ENCODE measurements at regions not wholly inside any gene's neighbourhood (a gene's known extent, or its start where the extent isn't known, plus 50 kb on each side); places are given as distances from the start of the nearest gene placed in this dataset.

DNA sequence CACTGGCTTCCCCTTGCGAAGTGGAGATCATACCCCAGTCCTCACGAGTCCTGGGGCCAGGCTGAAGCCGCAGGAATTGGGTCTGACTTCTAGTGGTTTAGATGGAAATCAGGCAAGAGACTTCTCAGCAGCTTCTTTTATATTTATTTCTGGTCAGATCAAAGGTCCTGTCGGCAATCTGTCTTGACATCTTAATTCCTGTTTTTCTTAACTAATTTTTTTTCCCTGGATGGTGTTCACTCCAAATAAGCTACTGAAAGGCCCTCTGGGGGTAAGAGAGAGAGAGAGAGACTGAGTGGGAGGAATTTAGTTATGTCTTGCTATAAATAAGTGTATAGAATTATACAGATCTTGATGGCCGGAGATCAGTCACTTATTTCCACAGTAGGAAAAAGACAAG is 698.7 kb upstream of the TBX3 start:
- ChIA-PET POLR2A (interaction anchor here (0.7 to 2.6 kb wide), 5 partner anchors 12 to 699 kb away, joined by 3 to 26 read pairs (median 6); partner anchors contain the start of gene TBX3), CTCF (interaction anchor here (0.6 to 1.8 kb wide), 7 partner anchors 8 to 698 kb away, joined by 3 to 6 read pairs (median 3); partner anchors contain the start of gene TBX3)
- Mint-ChIP-seq H3K27me3 (ENCODE audit: insufficient read depth, unreplicated experiment) (no peaks in the 10 kb centered on the region), H3K4me1 (ENCODE audit: insufficient read depth, unreplicated experiment) (peaks cover 15% of the 10 kb centered on the region), H3K9me3 (ENCODE audit: unreplicated experiment) (no peaks in the 10 kb centered on the region), H3K4me3 (ENCODE audit: unreplicated experiment) (no peak overlapping the region), H3K27ac (ENCODE audit: low read depth, unreplicated experiment) (no peak overlapping the region), H3K36me3 (ENCODE audit: insufficient read depth, unreplicated experiment) (no peaks in the 10 kb centered on the region)
- no peak for DNase-seq (ENCODE audit: unreplicated experiment)
- no TSS peak for BruUV-seq (replicated peaks)
- intact Hi-C loops (cut with micrococcal nuclease), result loop anchor here (1.0 to 10.0 kb wide), 4 partner anchors 28 to 698 kb away; partner anchors contain the start of gene TBX3
- no peak for TF ChIP-seq CTCF (IDR thresholded peaks at IDR 0.05; ENCODE audit: unreplicated experiment)

DNA sequence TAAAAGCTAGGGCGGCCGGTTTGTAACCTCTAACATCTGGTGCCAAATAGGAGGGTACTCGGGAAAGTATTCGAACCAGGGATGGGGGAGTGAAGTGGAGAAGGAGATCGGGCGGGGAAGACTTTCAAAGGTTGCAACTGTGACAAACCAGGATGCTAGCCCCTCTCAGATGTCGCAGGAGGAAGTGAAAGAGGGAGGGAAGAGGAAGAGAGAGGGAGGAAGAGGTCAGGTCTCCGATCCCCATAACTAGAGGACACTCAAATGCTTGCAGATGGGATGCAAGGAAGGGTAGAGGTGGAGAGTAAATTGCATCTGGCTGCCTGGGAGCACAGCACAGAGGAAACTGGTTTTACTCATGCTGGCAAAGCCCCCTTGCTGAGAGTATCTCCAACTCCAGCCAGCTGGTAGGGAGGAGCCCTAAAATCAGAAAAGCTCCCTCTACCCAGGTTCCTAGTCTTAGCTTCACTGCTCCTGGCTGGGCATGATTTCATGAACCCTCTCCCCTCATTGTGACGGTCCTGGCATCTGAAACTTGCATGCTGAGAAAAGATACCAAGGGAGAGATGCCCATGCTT is 696.7 kb upstream of the TBX3 start:
- no TSS peak for BruUV-seq (replicated peaks)
- CTCF ChIA-PET, result interaction anchor here (0.6 to 1.0 kb wide), 2 partner anchors 157 to 267 kb away, joined by 3 read pairs; no protein-coding TSS in a partner anchor
- DNase-seq (ENCODE audit: unreplicated experiment), result no peak
- H3K9me3 Mint-ChIP-seq (ENCODE audit: unreplicated experiment), result no peaks in the 10 kb centered on the region
- H3K27me3 Mint-ChIP-seq (ENCODE audit: insufficient read depth, unreplicated experiment), result no peaks in the 10 kb centered on the region
- TF ChIP-seq CTCF (IDR thresholded peaks at IDR 0.05; ENCODE audit: unreplicated experiment), result no peak
- no peak overlapping the region for H3K27ac Mint-ChIP-seq (ENCODE audit: low read depth, unreplicated experiment)
- peaks cover 16% of the 10 kb centered on the region for H3K4me1 Mint-ChIP-seq (ENCODE audit: insufficient read depth, unreplicated experiment)
- H3K36me3 Mint-ChIP-seq (ENCODE audit: insufficient read depth, unreplicated experiment), result no peaks in the 10 kb centered on the region
- POLR2A ChIA-PET, result interaction anchor here (0.7 to 2.0 kb wide), 2 partner anchors 251 to 696 kb away, joined by 3 to 5 read pairs; partner anchors contain the start of gene TBX3
- no peak overlapping the region for H3K4me3 Mint-ChIP-seq (ENCODE audit: unreplicated experiment)
- intact Hi-C loops (cut with micrococcal nuclease), result loop anchor here (5.0 to 10.0 kb wide), 2 partner anchors 38 to 156 kb away; no protein-coding TSS in a partner anchor

- CTCF ChIA-PET, result no interaction called here
- Mint-ChIP-seq H3K27ac (ENCODE audit: low read depth, unreplicated experiment) (no peak overlapping the region), H3K4me3 (ENCODE audit: unreplicated experiment) (no peak overlapping the region), H3K36me3 (ENCODE audit: insufficient read depth, unreplicated experiment) (no peaks in the 10 kb centered on the region), H3K27me3 (ENCODE audit: insufficient read depth, unreplicated experiment) (no peaks in the 10 kb centered on the region), H3K4me1 (ENCODE audit: insufficient read depth, unreplicated experiment) (peaks cover 13% of the 10 kb centered on the region), H3K9me3 (ENCODE audit: unreplicated experiment) (no peaks in the 10 kb centered on the region)
- no TSS peak for BruUV-seq (replicated peaks)
- no peak for TF ChIP-seq CTCF (IDR thresholded peaks at IDR 0.05; ENCODE audit: unreplicated experiment)
- no peak for DNase-seq (ENCODE audit: unreplicated experiment)
- POLR2A ChIA-PET, result no interaction called here
- intact Hi-C loops (cut with micrococcal nuclease), result no loop called here
Measured at GRCh38 chr12:115378291-115378690, 694.3 kb upstream of the TBX3 start.

GRCh38 chr12:115377779-115378178 is 693.8 kb upstream of the TBX3 start:
- Mint-ChIP-seq H3K4me1 (ENCODE audit: insufficient read depth, unreplicated experiment) (peaks cover 11% of the 10 kb centered on the region), H3K9me3 (ENCODE audit: unreplicated experiment) (no peaks in the 10 kb centered on the region), H3K27ac (ENCODE audit: low read depth, unreplicated experiment) (no peak overlapping the region), H3K4me3 (ENCODE audit: unreplicated experiment) (no peak overlapping the region), H3K27me3 (ENCODE audit: insufficient read depth, unreplicated experiment) (no peaks in the 10 kb centered on the region), H3K36me3 (ENCODE audit: insufficient read depth, unreplicated experiment) (no peaks in the 10 kb centered on the region)
- no peak for DNase-seq (ENCODE audit: unreplicated experiment)
- CTCF ChIA-PET, result no interaction called here
- POLR2A ChIA-PET, result no interaction called here
- BruUV-seq (replicated peaks), result no TSS peak
- TF ChIP-seq CTCF (IDR thresholded peaks at IDR 0.05; ENCODE audit: unreplicated experiment), result no peak
- intact Hi-C loops (cut with micrococcal nuclease), result no loop called here
